ENCODE measurements at regions not wholly inside any gene's neighbourhood (a gene's known extent, or its start where the extent isn't known, plus 50 kb on each side); places are given as distances from the start of the nearest gene placed in this dataset.

DNA sequence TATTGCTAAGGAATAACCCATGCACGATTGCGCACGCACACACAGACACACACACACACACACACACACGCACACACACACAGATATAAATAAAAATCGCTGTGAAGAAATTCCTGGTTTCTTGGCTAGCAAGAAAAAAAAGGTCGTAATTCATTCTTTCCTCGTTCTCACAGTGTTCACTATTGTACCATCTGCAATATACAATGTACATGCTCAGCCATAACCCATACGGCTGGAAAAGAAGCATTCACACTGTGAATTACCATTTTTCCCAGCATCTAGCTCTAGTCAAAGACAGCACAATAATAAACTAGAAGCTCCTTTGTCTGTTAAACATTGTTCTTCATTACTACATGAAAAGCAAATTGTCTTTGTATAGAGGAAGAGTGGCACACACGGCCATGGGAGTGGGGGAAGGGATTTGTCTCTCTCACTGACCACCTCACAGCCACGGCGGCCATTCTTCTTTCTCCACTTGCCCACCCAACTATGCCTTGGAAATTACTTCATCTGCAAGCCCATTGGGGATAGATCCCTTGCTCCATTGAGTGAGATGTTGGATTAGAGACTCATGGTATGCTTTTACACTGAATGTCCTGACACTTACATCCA lies 115.3 kb upstream of the ID4 start:
- Histone ChIP-seq H3K9me3 (ENCODE audit: control insufficient read depth in 1 of 2, insufficient read depth in 1 of 2, low read depth in 1 of 2, low read length in 2 of 2) (no peaks in the 10 kb centered on the region), H3K4me1 (ENCODE audit: control insufficient read depth in 1 of 2, insufficient read depth in 2 of 2, low read length in 2 of 2) (no peaks in the 10 kb centered on the region), H3K4me3 (replicated peaks in 1 of 2; ENCODE audit: low read depth in 1 of 2, low read length in 2 of 2) (no peak overlapping the region), H3K4me2 (ENCODE audit: low read length) (no peak overlapping the region), H4K20me1 (ENCODE audit: insufficient read depth) (no peaks in the 10 kb centered on the region), H3K27me3 (ENCODE audit: insufficient read depth, low read length) (no peaks in the 10 kb centered on the region), H3K79me2 (ENCODE audit: insufficient read depth, low read length) (no peaks in the 10 kb centered on the region), H3K9me2 (ENCODE audit: insufficient read depth) (no peaks in the 10 kb centered on the region), H2AFZ (ENCODE audit: low read depth, low read length, poor library complexity, severe bottlenecking) (no peak overlapping the region), H3K36me3 (ENCODE audit: control insufficient read depth in 1 of 2, insufficient read depth in 2 of 2, low read length in 2 of 2) (no peaks in the 10 kb centered on the region), H3K9ac (ENCODE audit: low read length) (no peak overlapping the region), H3K27ac (ENCODE audit: low read depth, low read length) (no peak overlapping the region)
- DNase-seq (ENCODE audit: low read depth, low spot score) (no peak), ATAC-seq (no peak)
- TF ChIP-seq TCF7L2 (IDR thresholded peaks at IDR 0.05; ENCODE audit: borderline replicate concordance, extremely low read depth, insufficient read depth, insufficient read length) (no peak), ZFX (IDR thresholded peaks at IDR 0.05) (no peak), SP1 (IDR thresholded peaks at IDR 0.05; ENCODE audit: low read depth) (no peak), FOSL1 (IDR thresholded peaks at IDR 0.05; ENCODE audit: low read depth) (no peak), JUND (IDR thresholded peaks at IDR 0.05) (no peak), POLR2A (IDR thresholded peaks at IDR 0.05; ENCODE audit: borderline replicate concordance, extremely low read depth, insufficient read depth, insufficient read length) (no peak), RAD21 (IDR thresholded peaks at IDR 0.05; ENCODE audit: low read depth) (no peak), POLR2AphosphoS5 (IDR thresholded peaks at IDR 0.05; ENCODE audit: low read depth, low read length) (no peak), ZNF274 (IDR thresholded peaks at IDR 0.05; ENCODE audit: low read depth, low read length) (no peak), CBX3 (IDR thresholded peaks at IDR 0.05; ENCODE audit: low read depth) (no peak), EGR1 (IDR thresholded peaks at IDR 0.05; ENCODE audit: low read depth) (no peak), ELF1 (IDR thresholded peaks at IDR 0.05; ENCODE audit: borderline replicate concordance, low read depth) (no peak), EZH2phosphoT487 (IDR thresholded peaks at IDR 0.05; ENCODE audit: borderline replicate concordance) (no peak), CEBPB (IDR thresholded peaks at IDR 0.05; ENCODE audit: low read depth) (no peak), EZH2 (IDR thresholded peaks at IDR 0.05) (no peak), SIN3A (IDR thresholded peaks at IDR 0.05; ENCODE audit: low read depth) (no peak)
- TF ChIP-seq, protein P1, sequence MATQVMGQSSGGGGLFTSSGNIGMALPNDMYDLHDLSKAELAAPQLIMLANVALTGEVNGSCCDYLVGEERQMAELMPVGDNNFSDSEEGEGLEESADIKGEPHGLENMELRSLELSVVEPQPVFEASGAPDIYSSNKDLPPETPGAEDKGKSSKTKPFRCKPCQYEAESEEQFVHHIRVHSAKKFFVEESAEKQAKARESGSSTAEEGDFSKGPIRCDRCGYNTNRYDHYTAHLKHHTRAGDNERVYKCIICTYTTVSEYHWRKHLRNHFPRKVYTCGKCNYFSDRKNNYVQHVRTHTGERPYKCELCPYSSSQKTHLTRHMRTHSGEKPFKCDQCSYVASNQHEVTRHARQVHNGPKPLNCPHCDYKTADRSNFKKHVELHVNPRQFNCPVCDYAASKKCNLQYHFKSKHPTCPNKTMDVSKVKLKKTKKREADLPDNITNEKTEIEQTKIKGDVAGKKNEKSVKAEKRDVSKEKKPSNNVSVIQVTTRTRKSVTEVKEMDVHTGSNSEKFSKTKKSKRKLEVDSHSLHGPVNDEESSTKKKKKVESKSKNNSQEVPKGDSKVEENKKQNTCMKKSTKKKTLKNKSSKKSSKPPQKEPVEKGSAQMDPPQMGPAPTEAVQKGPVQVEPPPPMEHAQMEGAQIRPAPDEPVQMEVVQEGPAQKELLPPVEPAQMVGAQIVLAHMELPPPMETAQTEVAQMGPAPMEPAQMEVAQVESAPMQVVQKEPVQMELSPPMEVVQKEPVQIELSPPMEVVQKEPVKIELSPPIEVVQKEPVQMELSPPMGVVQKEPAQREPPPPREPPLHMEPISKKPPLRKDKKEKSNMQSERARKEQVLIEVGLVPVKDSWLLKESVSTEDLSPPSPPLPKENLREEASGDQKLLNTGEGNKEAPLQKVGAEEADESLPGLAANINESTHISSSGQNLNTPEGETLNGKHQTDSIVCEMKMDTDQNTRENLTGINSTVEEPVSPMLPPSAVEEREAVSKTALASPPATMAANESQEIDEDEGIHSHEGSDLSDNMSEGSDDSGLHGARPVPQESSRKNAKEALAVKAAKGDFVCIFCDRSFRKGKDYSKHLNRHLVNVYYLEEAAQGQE (IDR thresholded peaks at IDR 0.05; ENCODE audit: low read depth) = no peak
- TF ChIP-seq, protein P2, sequence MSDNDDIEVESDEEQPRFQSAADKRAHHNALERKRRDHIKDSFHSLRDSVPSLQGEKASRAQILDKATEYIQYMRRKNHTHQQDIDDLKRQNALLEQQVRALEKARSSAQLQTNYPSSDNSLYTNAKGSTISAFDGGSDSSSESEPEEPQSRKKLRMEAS (IDR thresholded peaks at IDR 0.05) = no peak
- TF ChIP-seq, protein P3, sequence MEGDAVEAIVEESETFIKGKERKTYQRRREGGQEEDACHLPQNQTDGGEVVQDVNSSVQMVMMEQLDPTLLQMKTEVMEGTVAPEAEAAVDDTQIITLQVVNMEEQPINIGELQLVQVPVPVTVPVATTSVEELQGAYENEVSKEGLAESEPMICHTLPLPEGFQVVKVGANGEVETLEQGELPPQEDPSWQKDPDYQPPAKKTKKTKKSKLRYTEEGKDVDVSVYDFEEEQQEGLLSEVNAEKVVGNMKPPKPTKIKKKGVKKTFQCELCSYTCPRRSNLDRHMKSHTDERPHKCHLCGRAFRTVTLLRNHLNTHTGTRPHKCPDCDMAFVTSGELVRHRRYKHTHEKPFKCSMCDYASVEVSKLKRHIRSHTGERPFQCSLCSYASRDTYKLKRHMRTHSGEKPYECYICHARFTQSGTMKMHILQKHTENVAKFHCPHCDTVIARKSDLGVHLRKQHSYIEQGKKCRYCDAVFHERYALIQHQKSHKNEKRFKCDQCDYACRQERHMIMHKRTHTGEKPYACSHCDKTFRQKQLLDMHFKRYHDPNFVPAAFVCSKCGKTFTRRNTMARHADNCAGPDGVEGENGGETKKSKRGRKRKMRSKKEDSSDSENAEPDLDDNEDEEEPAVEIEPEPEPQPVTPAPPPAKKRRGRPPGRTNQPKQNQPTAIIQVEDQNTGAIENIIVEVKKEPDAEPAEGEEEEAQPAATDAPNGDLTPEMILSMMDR (IDR thresholded peaks at IDR 0.05 in 2 of 3, conservative IDR thresholded peaks at IDR 0.05 in 1 of 3; ENCODE audit: borderline replicate concordance in 1 of 3, insufficient read depth in 1 of 3, low read depth in 2 of 3, low read length in 2 of 3) = no peak
- TF ChIP-seq, protein P4, sequence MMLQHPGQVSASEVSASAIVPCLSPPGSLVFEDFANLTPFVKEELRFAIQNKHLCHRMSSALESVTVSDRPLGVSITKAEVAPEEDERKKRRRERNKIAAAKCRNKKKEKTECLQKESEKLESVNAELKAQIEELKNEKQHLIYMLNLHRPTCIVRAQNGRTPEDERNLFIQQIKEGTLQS (IDR thresholded peaks at IDR 0.05) = no peak
- intact Hi-C loops (cut with micrococcal nuclease) = no loop called here
- ChIA-PET RAD21 (ENCODE audit: low non-redundant PET in 1 of 2, low total read pairs in 2 of 2, uncharacterized antibody in 2 of 2, unreplicated experiment in 2 of 2) (no interaction called here), POLR2A (no interaction called here), CTCF (no interaction called here)
- no TSS peak for BruUV-seq (replicated peaks)
